NB4 (cell line): ENCODE measurements at regions not wholly inside any gene's neighbourhood (a gene's known extent, or its start where the extent isn't known, plus 50 kb on each side); places are given as distances from the start of the nearest gene placed in this dataset.

ENCODE experiments used
- POLR2A ChIP-seq: IDR thresholded peaks from 2 replicates; pipeline ENCODE4 v1.6.1; 2011; ENCODE audit warnings: mild to moderate bottlenecking; ENCODE audit not compliant: insufficient read length; ENCODE audit errors: extremely low read depth
- TF ChIP-seq, protein P1 (sequence below): IDR thresholded peaks from one replicate; pipeline ENCODE4 v1.5.1; 2012; ENCODE audit warnings: low read depth, low read length
- TF ChIP-seq, protein P2 (sequence below): IDR thresholded peaks from 2 replicates; pipeline ENCODE4 v1.6.1; 2011; ENCODE audit warnings: low read depth, low read length

DNA sequence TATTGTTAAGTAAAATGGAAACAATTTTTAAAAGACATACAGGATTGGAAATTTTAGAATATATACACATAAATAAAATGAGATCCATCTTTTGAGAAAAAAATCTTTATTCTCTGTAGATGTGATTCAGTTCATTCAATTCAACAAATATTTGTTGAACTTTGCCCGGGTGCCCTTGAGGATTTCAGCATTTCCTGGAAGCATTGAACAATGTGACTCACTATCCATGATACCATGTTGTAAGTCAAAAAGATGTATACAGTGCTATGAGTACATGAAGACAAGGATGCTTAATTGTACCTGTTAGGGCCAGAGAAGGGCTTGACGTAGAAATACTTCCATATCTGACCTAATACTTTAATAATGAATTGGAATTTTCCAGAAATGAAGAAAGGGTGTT lies 353.7 kb downstream of the METTL15 start:
- TF ChIP-seq, protein P1, sequence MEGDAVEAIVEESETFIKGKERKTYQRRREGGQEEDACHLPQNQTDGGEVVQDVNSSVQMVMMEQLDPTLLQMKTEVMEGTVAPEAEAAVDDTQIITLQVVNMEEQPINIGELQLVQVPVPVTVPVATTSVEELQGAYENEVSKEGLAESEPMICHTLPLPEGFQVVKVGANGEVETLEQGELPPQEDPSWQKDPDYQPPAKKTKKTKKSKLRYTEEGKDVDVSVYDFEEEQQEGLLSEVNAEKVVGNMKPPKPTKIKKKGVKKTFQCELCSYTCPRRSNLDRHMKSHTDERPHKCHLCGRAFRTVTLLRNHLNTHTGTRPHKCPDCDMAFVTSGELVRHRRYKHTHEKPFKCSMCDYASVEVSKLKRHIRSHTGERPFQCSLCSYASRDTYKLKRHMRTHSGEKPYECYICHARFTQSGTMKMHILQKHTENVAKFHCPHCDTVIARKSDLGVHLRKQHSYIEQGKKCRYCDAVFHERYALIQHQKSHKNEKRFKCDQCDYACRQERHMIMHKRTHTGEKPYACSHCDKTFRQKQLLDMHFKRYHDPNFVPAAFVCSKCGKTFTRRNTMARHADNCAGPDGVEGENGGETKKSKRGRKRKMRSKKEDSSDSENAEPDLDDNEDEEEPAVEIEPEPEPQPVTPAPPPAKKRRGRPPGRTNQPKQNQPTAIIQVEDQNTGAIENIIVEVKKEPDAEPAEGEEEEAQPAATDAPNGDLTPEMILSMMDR = no peak
- TF ChIP-seq POLR2A = no peak
- TF ChIP-seq, protein P2, sequence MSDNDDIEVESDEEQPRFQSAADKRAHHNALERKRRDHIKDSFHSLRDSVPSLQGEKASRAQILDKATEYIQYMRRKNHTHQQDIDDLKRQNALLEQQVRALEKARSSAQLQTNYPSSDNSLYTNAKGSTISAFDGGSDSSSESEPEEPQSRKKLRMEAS = no peak
